Amniotic epithelial cell (primary cell): ENCODE measurements at regions not wholly inside any gene's neighbourhood (a gene's known extent, or its start where the extent isn't known, plus 50 kb on each side); places are given as distances from the start of the nearest gene placed in this dataset.
A peak's percentile ranks its signal among the peaks of the same experiment; 100 is the strongest.

Experiments
- DNase-seq: peaks from one replicate; pipeline ENCODE4 v3.0.0-alpha.2; 2010; ENCODE audit warnings: low read depth

- no peak for DNase-seq
These were observed 669.0 kb downstream of the ACTL7B start for GRCh38 chr9:108186642-108187395.

- no peak for DNase-seq
These were observed 670.2 kb downstream of the ACTL7B start for GRCh38 chr9:108185613-108186012.

GRCh38 chr9:108184941-108185340, 670.8 kb downstream of the ACTL7B start:
- peak; percentile 53 for DNase-seq

GRCh38 chr9:108184009-108184408, 671.8 kb downstream of the ACTL7B start:
- DNase-seq = no peak

GRCh38 chr9:108182950-108183381, 672.8 kb downstream of the ACTL7B start:
- no peak for DNase-seq

- DNase-seq = no peak
These were observed 673.5 kb downstream of the ACTL7B start for GRCh38 chr9:108182270-108182669.

- no peak for DNase-seq
These were observed 674.3 kb downstream of the ACTL7B start for GRCh38 chr9:108181441-108181840.

- no peak for DNase-seq
These were observed 675.2 kb downstream of the ACTL7B start for GRCh38 chr9:108180541-108180940.

GRCh38 chr9:108178318-108178717, 677.5 kb downstream of the ACTL7B start:
- no peak for DNase-seq

- DNase-seq = peak; percentile 10
These were observed 678.8 kb upstream of the KLF4 start for GRCh38 chr9:108168236-108168850.

GRCh38 chr9:108167136-108167900, 677.7 kb upstream of the KLF4 start:
- peak; percentile 48 for DNase-seq

- DNase-seq = no peak
These were observed 677.0 kb upstream of the KLF4 start for GRCh38 chr9:108166519-108166918.

GRCh38 chr9:108163321-108164005, 673.9 kb upstream of the KLF4 start:
- DNase-seq = peak; percentile 75

- DNase-seq = peak; percentile 93
These were observed 673.1 kb upstream of the KLF4 start for GRCh38 chr9:108162664-108163063.

- no peak for DNase-seq
These were observed 671.9 kb upstream of the KLF4 start for GRCh38 chr9:108161503-108161902.

- DNase-seq = no peak
These were observed 671.3 kb upstream of the KLF4 start for GRCh38 chr9:108160706-108161355.

- no peak for DNase-seq
These were observed 670.5 kb upstream of the KLF4 start for GRCh38 chr9:108160039-108160438.

- no peak for DNase-seq
These were observed 668.8 kb upstream of the KLF4 start for GRCh38 chr9:108158236-108158995.

GRCh38 chr9:108156270-108156998, 666.9 kb upstream of the KLF4 start:
- DNase-seq = peak; percentile 71

- DNase-seq = no peak
These were observed 663.8 kb upstream of the KLF4 start for GRCh38 chr9:108153416-108153815.
